CD4-positive, alpha-beta T cell treated with Interleukin-15 for 4 hours (primary cell): ENCODE measurements at regions not wholly inside any gene's neighbourhood (a gene's known extent, or its start where the extent isn't known, plus 50 kb on each side); places are given as distances from the start of the nearest gene placed in this dataset.
A peak's percentile ranks its signal among the peaks of the same experiment; 100 is the strongest.

Experiments
- DNase-seq: peaks from one replicate; pipeline ENCODE4 v3.0.0-alpha.2; 2020; ENCODE audit warnings: low spot score

DNA sequence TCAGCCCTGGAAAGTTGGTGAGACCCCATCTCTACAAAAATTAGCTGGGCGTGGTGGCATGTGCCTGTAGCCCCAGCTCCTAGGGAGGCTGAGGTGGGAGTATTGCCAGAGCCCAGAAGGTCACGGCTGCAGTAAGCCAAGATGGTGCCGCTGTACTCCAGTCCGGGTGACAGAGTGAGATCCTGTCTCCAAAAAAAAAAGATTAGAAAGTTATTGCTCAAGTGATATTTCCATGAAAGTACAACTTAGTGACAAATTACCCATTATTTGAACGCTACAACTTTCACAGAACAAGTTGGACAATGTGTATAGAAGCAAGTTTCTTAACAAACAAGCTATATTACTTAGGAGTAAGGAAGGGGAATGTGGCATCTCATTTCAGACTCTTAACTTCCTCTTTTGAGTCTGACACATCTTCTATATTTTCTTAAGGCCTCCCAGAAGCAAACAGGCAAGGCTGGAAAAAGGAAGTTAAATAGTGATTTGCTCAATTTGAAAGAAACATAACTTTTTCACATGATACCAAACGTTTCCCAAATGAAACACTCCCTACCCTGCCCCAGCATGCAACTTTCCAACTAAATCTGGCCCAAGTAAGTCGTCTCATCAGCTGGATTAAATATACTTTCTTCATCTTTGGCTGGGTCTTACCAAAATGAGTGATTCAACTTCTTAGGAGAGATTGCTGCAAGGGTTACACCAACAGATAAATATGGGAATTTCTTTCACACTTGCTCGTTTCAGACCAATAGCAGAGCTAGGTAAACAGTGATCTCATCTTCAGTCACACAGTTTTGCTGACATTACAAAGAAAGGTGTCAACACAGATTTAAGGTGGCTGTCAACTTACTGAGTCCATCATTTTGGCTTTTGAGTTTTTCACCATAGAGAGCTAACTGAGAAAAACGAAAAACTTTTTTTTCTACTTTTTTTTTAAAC is 66.3 kb upstream of the KLF6 start:
- DNase-seq = peak; percentile 53

DNA sequence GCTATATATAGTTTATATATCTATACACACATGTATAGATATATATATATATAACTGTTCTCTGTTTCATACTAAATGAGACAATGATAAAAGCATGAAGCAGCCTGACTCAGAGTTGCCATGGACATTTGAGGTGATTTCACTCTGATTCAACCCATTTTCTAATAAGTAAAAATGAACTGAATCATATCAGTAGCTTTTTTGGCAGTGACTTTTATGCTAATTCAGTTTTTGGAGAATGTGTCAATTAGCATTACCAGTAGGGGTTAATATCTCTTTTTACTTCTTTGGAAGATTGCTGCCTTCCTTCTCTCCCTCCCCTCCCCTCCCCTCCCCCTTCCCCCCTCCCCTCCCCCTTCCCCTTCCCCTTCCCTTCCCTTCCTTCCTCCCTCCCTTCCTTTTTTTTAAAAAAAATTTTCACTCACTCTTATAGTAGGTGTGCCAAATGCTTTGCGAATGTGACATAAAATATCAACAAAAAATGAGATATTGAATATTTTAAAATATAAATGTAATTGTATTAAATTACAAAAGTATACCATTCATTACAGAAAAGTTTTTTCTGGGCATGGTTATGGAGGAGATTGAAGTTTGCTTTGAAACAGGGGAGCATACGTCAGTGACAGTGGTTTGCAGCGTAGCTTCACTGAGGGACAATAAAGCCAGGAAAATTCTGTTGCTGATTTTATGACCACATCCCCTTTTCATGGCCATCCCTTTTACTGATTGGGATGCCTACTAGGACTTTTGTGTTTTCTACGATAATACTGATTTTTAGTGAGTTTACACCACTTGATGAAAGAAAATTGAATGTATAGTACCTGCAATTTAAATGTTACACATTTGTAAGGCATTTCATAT is 64.0 kb upstream of the KLF6 start:
- no peak for DNase-seq

DNA sequence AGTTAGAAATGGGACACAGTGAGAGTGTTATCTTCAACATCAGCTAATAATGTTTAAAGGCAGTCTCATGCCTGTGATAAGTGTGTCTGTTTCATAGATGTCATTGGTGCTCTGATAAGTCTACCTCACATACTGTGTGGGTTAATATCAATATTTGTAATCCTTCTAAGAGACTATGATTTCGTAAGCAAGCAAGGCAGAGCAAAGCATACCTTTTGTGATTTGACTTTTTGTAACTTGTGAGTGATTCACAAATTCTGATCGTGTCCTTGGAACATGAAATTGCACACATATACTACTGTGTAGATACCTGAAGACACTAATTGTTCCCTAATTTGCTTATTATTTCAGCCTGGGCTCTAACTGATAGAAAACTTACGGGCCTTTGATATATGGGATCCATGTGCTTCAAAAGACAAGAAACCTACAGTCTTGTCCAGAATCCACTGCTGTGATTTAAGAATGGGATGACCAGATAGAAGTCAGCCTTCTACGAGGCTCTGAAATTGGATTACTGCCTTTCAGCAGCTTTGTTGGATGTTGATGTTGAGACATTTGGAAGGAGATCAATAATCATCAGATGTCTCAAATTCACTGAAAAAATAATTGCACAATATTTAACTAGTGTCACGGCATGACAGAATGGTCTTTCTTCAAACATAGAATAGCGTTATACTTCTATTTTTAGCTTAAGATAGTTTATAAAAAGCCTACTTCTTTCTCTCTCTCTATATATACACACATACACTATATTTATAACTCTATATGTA is 63.2 kb upstream of the KLF6 start:
- DNase-seq = no peak

GRCh38 chr10:3846736-3847135 is 61.7 kb upstream of the KLF6 start:
- DNase-seq = no peak

DNA sequence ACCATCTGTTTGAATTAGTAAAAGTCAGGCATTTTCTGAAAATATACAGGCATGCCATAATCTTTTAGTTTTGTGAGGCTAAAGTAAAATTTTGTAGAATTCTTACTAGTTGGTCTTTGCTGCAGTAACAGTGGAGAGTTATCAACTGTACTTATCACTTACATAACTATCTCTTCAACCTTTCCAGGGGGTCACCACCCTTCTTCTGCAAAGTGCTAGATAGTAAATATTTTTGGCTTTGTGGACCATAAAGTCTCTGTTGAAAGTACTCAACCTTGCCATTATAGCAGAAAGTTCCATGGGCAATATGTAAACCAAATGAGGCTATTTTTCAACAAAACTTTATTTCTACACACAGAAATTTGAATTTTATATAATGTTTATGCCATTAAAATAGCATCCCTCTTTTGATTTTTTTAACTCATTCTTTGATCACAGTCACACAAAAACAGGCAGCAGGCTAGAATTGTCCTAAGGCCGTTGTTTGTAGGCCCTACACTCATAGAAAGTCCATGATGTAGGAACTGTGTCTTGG is 59.5 kb upstream of the KLF6 start:
- no peak for DNase-seq

DNA sequence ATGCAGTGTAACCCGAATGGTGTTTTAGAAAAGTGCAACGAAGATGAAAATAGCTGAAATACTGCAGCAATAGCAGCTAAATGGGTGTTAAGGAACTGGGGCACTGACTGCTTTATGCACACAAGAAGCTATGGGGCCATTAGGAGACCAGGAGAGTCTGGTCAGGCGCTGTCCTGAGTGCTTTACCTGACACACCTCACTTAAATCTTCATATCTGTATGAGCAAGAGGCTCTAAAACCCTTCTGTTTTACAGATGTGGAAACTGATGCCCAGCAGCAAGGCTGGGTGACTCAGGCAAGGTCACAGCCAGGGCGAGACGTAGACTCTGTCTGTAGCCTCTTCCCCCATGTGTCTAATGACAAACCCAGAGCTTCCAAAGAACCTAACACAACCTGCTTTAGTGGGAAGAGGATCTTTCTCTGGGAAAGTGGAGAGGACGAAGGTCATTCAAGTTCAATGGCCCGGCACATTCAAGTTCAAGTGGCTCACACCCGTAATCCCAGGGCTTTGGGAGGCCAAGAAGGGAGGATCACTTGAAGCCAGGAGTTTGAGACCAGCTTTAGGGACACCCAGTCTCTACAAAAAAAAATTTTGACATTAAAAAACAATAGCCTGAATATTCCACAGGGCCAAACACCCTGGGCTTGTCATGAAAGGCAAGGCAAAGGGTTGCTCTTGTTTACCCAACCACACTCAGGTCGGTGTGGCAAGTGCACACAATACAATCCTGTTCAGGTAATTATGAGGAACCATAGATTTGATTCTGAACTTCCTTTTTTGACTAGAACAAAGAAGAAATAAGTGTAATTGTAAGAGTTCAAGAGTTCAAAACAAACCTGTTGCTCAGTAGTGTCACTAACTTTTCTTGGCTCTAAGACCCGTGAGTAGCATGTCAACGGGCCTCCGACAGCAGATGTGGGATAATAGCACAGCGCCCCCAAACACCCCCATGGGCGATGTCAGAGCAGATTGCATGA is 53.7 kb upstream of the KLF6 start:
- no peak for DNase-seq

DNA sequence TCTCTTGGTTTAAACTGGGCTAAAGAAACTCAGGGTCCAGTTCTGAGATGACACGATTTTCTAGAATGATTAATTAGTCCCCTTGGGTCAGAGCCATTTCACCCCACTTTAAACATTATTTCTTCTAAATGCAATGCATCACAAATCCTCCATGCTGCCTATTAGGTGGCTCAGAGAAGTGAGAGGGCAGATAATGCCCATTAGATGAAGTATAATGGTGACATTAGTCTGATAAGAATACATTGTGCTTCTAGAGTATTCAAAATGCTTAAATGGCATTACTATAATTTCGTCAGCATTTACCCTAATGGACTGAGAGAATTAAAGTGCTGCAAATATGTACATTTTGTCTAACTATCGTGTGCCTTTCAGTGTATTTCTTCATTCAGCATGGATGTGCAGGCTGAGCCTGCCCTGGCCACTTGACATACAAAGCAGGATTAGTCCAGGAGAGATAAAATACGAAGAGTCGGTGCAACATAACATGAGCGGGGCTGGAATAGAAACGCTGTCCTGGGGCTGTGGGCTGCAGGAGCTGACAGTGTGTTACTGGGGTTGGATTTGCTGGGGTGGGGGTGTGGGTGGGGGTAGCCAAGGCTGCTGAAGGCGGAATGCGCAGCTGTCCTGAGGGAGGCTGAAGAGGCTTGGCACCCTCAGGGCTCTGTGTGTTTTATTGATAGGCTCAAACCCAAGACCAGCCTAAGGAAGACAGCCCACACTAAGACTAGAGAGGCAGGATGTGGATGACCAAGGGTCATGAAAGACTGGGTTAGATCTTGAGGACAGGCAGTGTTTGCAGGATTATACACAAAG is 52.8 kb upstream of the KLF6 start:
- DNase-seq = no peak

DNA sequence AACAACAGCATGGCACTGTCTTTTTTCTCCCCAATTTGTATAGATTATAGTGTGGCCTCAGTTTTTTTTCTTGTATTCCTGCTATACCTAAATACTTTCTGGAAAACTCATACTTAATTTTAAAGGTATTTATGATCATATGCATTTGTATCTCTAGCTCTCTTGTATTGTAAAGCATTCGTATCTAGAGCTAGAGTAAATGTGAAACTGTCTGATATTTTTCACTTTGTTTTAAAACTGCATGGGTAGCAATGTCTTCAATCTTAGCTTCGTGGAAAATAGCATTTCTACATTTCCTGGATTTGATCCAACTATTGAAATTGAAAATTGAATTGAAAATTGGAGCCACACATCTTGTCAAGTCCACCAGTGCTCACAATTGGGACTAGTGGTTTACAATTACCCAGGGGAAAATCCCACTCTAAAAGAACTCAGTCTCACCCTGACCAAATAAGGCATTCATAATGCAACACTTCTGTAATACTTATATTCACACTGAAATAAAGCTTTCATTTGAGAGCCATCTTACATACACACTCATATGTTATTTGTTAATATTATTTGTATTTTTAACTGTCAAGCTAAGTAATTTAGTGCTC is 51.3 kb upstream of the KLF6 start:
- DNase-seq = peak; percentile 40

GRCh38 chr10:3835770-3836169 is 50.8 kb upstream of the KLF6 start:
- DNase-seq = no peak

DNA sequence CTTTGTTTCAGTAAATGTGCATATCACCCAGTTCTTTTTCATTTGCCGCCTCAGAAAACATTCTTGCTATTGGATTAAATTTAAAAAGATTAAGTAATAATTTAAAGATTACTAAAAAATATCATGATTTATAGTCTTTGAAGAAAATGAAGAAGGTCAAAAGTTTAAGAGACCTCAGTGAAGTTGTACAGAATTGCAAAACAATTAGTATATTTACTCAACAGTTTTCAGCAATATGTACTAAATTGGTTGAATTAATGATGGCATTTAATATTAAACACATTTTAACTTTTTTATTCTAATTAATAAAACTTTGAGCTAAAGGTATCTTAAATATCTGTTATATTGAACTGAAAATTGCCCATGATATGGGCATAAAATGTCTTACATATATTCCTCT is 49.9 kb upstream of the KLF6 start:
- no peak for DNase-seq
